Gastrocnemius medialis (tissue), 4 donors: ENCODE measurements at regions not wholly inside any gene's neighbourhood (a gene's known extent, or its start where the extent isn't known, plus 50 kb on each side); places are given as distances from the start of the nearest gene placed in this dataset.

Experiments used
- ATAC-seq, 2 donors: fragments of 150-250 bp; one replicate each; pipeline ENCODE4 v1.9.1; 2016
- DNase-seq, 2 donors: peaks; one replicate each; pipeline ENCODE4 v3.0.0-alpha.2; 2019
- H3K27ac ChIP-seq, 4 donors: fragments of 200-600 bp; sonication (generic); 1 replicate in 1 of 4; 2 replicates in 3 of 4; pipeline ENCODE4 v1.5.1; 2016 to 2018; ENCODE audit warnings: mild to moderate bottlenecking in 2 of 4, moderate library complexity in 1 of 4
- H3K27me3 ChIP-seq, 3 donors: fragments of 200-600 bp; sonication (generic) in 2 of 3; 1 replicate in 1 of 3; 2 replicates in 2 of 3; pipeline versions ENCODE4 v1.5.1 to v1.6.0; 2016 to 2019; ENCODE audit warnings: mild to moderate bottlenecking in 1 of 3, moderate library complexity in 1 of 3
- H3K36me3 ChIP-seq, 2 donors: fragments of 200-600 bp; sonication (generic) in 1 of 2; one replicate each; pipeline ENCODE4 v1.5.1; 2017 to 2018
- H3K4me1 ChIP-seq, 2 donors: fragments of 200-600 bp; sonication (generic) in 1 of 2; one replicate each; pipeline ENCODE4 v1.5.1; 2016 to 2017; ENCODE audit warnings: mild to moderate bottlenecking in 2 of 2
- H3K4me3 ChIP-seq, 4 donors: fragments of 200-600 bp; sonication (generic) in 3 of 4; 1 replicate in 1 of 4; 2 replicates in 3 of 4; pipeline ENCODE4 v1.5.1; 2016 to 2019; ENCODE audit warnings: mild to moderate bottlenecking in 2 of 4
- H3K9me3 ChIP-seq, 3 donors: fragments of 200-600 bp; sonication (generic) in 2 of 3; 1 replicate in 1 of 3; 2 replicates in 2 of 3; pipeline ENCODE4 v1.5.1; 2016 to 2019
- CTCF ChIP-seq, 5 experiments: fragments of 450-650 bp in 3 of 5; fragments of 200-600 bp in 2 of 5; sonication (generic) in 2 of 5; IDR thresholded peaks in 4 of 5; conservative IDR thresholded peaks in 1 of 5; 1 replicate in 4 of 5; 2 replicates in 1 of 5; pipeline ENCODE4 v1.5.1; 2016 to 2019; ENCODE audit warnings: antibody characterized with exemption in 5 of 5, mild to moderate bottlenecking in 3 of 5, moderate library complexity in 3 of 5
- POLR2A ChIP-seq, 2 donors: fragments of 450-650 bp; IDR thresholded peaks; one replicate each; pipeline ENCODE4 v1.6.1; 2017; ENCODE audit warnings: antibody characterized with exemption in 2 of 2, mild to moderate bottlenecking in 2 of 2, moderate library complexity in 2 of 2
- in situ Hi-C, 4 donors: fragments of 200-750 bp; cut with MboI; loops; one replicate each; pipeline versions ENCODE4 v1.15.0 to v1.8.0; 2017; ENCODE audit warnings: low sequenced_read_pairs in 4 of 4
- intact Hi-C: fragments of 100-400 bp; cut with DNase I; formaldehyde crosslinking; loops from one replicate; pipeline ENCODE4 v1.15.1; 2023; ENCODE audit warnings: low total_unique reads

- DNase-seq (no peak), ATAC-seq (no peak)
- Histone ChIP-seq H3K9me3 (no peaks in the 10 kb centered on the region), H3K27ac (no peak overlapping the region), H3K27me3 (no peaks in the 10 kb centered on the region), H3K4me1 (no peaks in the 10 kb centered on the region), H3K36me3 (no peaks in the 10 kb centered on the region), H3K4me3 (no peak overlapping the region)
- in situ Hi-C loops: no loop called here
- TF ChIP-seq CTCF (IDR thresholded peaks at IDR 0.05 in 4 of 5, conservative IDR thresholded peaks at IDR 0.05 in 1 of 5) (no peak), POLR2A (IDR thresholded peaks at IDR 0.05) (no peak)
- intact Hi-C loops: no loop called here
Measured at GRCh38 chr16:86632206-86632605, 53.9 kb downstream of the FOXL1 start.

- Histone ChIP-seq H3K4me1 (no peaks in the 10 kb centered on the region), H3K36me3 (no peaks in the 10 kb centered on the region), H3K27me3 (no peaks in the 10 kb centered on the region), H3K4me3 (no peak overlapping the region), H3K9me3 (no peaks in the 10 kb centered on the region), H3K27ac (no peak overlapping the region)
- TF ChIP-seq CTCF (IDR thresholded peaks at IDR 0.05 in 4 of 5, conservative IDR thresholded peaks at IDR 0.05 in 1 of 5): no peak
- no peak for TF ChIP-seq POLR2A (IDR thresholded peaks at IDR 0.05)
- DNase-seq (no peak), ATAC-seq (no peak)
- intact Hi-C loops: no loop called here
- in situ Hi-C loops: no loop called here
Measured at GRCh38 chr16:86632944-86633343, 54.6 kb downstream of the FOXL1 start.

GRCh38 chr16:86634292-86634691, 55.9 kb downstream of the FOXL1 start:
- in situ Hi-C loops: no loop called here
- Histone ChIP-seq H3K9me3 (no peaks in the 10 kb centered on the region), H3K4me3 (no peak overlapping the region), H3K36me3 (no peaks in the 10 kb centered on the region), H3K4me1 (no peaks in the 10 kb centered on the region), H3K27ac (no peak overlapping the region), H3K27me3 (no peaks in the 10 kb centered on the region)
- no peak for DNase-seq
- intact Hi-C loops: no loop called here
- no peak for TF ChIP-seq CTCF (IDR thresholded peaks at IDR 0.05 in 4 of 5, conservative IDR thresholded peaks at IDR 0.05 in 1 of 5)
- no peak for TF ChIP-seq POLR2A (IDR thresholded peaks at IDR 0.05)
- no peak for ATAC-seq

- Histone ChIP-seq H3K27ac (no peak overlapping the region), H3K9me3 (no peaks in the 10 kb centered on the region), H3K36me3 (no peaks in the 10 kb centered on the region), H3K27me3 (no peaks in the 10 kb centered on the region), H3K4me3 (no peak overlapping the region), H3K4me1 (no peaks in the 10 kb centered on the region)
- ATAC-seq (no peak), DNase-seq (no peak)
- intact Hi-C loops (no loop called here), in situ Hi-C loops (no loop called here)
- TF ChIP-seq CTCF (IDR thresholded peaks at IDR 0.05 in 4 of 5, conservative IDR thresholded peaks at IDR 0.05 in 1 of 5) (no peak), POLR2A (IDR thresholded peaks at IDR 0.05) (no peak)
Measured at GRCh38 chr16:86635176-86635876, 57.0 kb downstream of the FOXL1 start.

GRCh38 chr16:86635926-86636325, 57.6 kb downstream of the FOXL1 start:
- TF ChIP-seq CTCF (IDR thresholded peaks at IDR 0.05 in 4 of 5, conservative IDR thresholded peaks at IDR 0.05 in 1 of 5): no peak
- TF ChIP-seq POLR2A (IDR thresholded peaks at IDR 0.05): no peak
- H3K4me1 ChIP-seq: no peaks in the 10 kb centered on the region
- DNase-seq (no peak), ATAC-seq (no peak)
- H3K36me3 ChIP-seq: no peaks in the 10 kb centered on the region
- H3K9me3 ChIP-seq: no peaks in the 10 kb centered on the region
- no peak overlapping the region for H3K4me3 ChIP-seq
- no peaks in the 10 kb centered on the region for H3K27me3 ChIP-seq
- intact Hi-C loops: no loop called here
- in situ Hi-C loops: no loop called here
- H3K27ac ChIP-seq: no peak overlapping the region
